NCI-H146 (cell line): ENCODE measurements at regions not wholly inside any gene's neighbourhood (a gene's known extent, or its start where the extent isn't known, plus 50 kb on each side); places are given as distances from the start of the nearest gene placed in this dataset.
A peak's percentile ranks its signal among the peaks of the same experiment; 100 is the strongest.

ENCODE experiments used
- DNase-seq: peaks from one replicate; lab custom pipeline; 2025; lab: John Stamatoyannopoulos, UW

GRCh38 chr5:18043344-18043743, 409.1 kb downstream of the TAF11L14 start:
- DNase-seq, result peak; percentile 21

- peak; percentile 90 for DNase-seq
These were observed 414.2 kb downstream of the TAF11L14 start for GRCh38 chr5:18048449-18048848.

- no peak for DNase-seq
These were observed 416.1 kb downstream of the TAF11L14 start for GRCh38 chr5:18050345-18050744.

GRCh38 chr5:18050776-18051175, 416.5 kb downstream of the TAF11L14 start:
- DNase-seq, result no peak

- DNase-seq, result no peak
These were observed 417.7 kb downstream of the TAF11L14 start for GRCh38 chr5:18051953-18052352.

GRCh38 chr5:18052569-18052968, 418.3 kb downstream of the TAF11L14 start:
- DNase-seq, result no peak

GRCh38 chr5:18057725-18058124, 423.5 kb downstream of the TAF11L14 start:
- DNase-seq, result no peak

- DNase-seq, result no peak
These were observed 433.4 kb downstream of the TAF11L14 start for GRCh38 chr5:18067615-18068014.

- DNase-seq, result peak; percentile 83
These were observed 434.6 kb downstream of the TAF11L14 start for GRCh38 chr5:18068826-18069225.

- no peak for DNase-seq
These were observed 435.5 kb downstream of the TAF11L14 start for GRCh38 chr5:18069790-18070189.

- DNase-seq, result no peak
These were observed 438.3 kb downstream of the TAF11L14 start for GRCh38 chr5:18072600-18072999.

GRCh38 chr5:18074961-18075360, 440.7 kb downstream of the TAF11L14 start:
- DNase-seq, result no peak

- DNase-seq, result no peak
These were observed 443.9 kb downstream of the TAF11L14 start for GRCh38 chr5:18078157-18078556.

- no peak for DNase-seq
These were observed 445.6 kb downstream of the TAF11L14 start for GRCh38 chr5:18079831-18080230.

GRCh38 chr5:18088020-18088579, 453.8 kb downstream of the TAF11L14 start:
- no peak for DNase-seq

GRCh38 chr5:18090177-18090576, 455.9 kb downstream of the TAF11L14 start:
- DNase-seq, result no peak

GRCh38 chr5:18091142-18091541, 456.9 kb downstream of the TAF11L14 start:
- no peak for DNase-seq

- peak; percentile 70 for DNase-seq
These were observed 457.5 kb downstream of the TAF11L14 start for GRCh38 chr5:18091758-18092157.

- DNase-seq, result no peak
These were observed 460.8 kb downstream of the TAF11L14 start for GRCh38 chr5:18095061-18095460.

- peak; percentile 15 for DNase-seq
These were observed 463.6 kb downstream of the TAF11L14 start for GRCh38 chr5:18097817-18098216.

- peak; percentile 30 for DNase-seq
These were observed 464.4 kb downstream of the TAF11L14 start for GRCh38 chr5:18098691-18099090.

GRCh38 chr5:18099261-18099660, 465.0 kb downstream of the TAF11L14 start:
- DNase-seq, result peak; percentile 9

- no peak for DNase-seq
These were observed 467.3 kb downstream of the TAF11L14 start for GRCh38 chr5:18101532-18101931.

GRCh38 chr5:18102733-18103132, 468.5 kb downstream of the TAF11L14 start:
- no peak for DNase-seq

- DNase-seq, result no peak
These were observed 471.2 kb downstream of the TAF11L14 start for GRCh38 chr5:18105449-18105848.
